Astrocyte (in vitro differentiated cells and primary cell): ENCODE measurements at regions not wholly inside any gene's neighbourhood (a gene's known extent, or its start where the extent isn't known, plus 50 kb on each side); places are given as distances from the start of the nearest gene placed in this dataset.

Experiments used
- DNase-seq: peaks from one replicate; pipeline ENCODE4 v3.0.0-alpha.2; 2010; ENCODE audit warnings: low read depth
- FAIRE-seq: peaks from 2 replicates; lab custom pipeline; 2011; peaks lifted over from hg19 to GRCh38; lab: Jason Lieb, UNC
- H2AFZ ChIP-seq: 2 replicates; pipeline ENCODE4 v1.6.0; 2012; ENCODE audit warnings: low read depth, low read length, inconsistent platforms
- H3K27ac ChIP-seq: 2 replicates; pipeline ENCODE4 v1.5.1; 2011; ENCODE audit warnings: low read depth, low read length, inconsistent platforms
- H3K27me3 ChIP-seq: 2 replicates; pipeline ENCODE4 v1.6.0; 2011; ENCODE audit warnings: low read length, inconsistent platforms; ENCODE audit not compliant: insufficient read depth
- H3K36me3 ChIP-seq: 2 replicates; pipeline ENCODE4 v1.5.1; 2011; ENCODE audit warnings: low read length, inconsistent platforms; ENCODE audit not compliant: insufficient read depth
- H3K4me1 ChIP-seq: 2 replicates; pipeline ENCODE4 v1.5.1; 2011; ENCODE audit warnings: low read length, inconsistent platforms; ENCODE audit not compliant: insufficient read depth
- H3K4me2 ChIP-seq: 2 replicates; pipeline ENCODE4 v1.6.0; 2012; ENCODE audit warnings: low read length, inconsistent platforms
- H3K4me3 ChIP-seq: 2 replicates; pipeline ENCODE4 v1.5.1; 2011; ENCODE audit warnings: low read depth, mild to moderate bottlenecking, low read length, inconsistent platforms; ENCODE audit not compliant: insufficient read depth
- H3K79me2 ChIP-seq: 2 replicates; pipeline ENCODE4 v1.6.0; 2012; ENCODE audit warnings: mild to moderate bottlenecking, low read length, inconsistent platforms; ENCODE audit not compliant: insufficient read depth
- H3K9ac ChIP-seq: 2 replicates; pipeline ENCODE4 v1.6.0; 2012; ENCODE audit warnings: mild to moderate bottlenecking, low read length, inconsistent platforms
- H3K9me3 ChIP-seq: 2 replicates; pipeline ENCODE4 v1.5.1; 2012; ENCODE audit warnings: low read depth, mild to moderate bottlenecking, low read length, inconsistent platforms; ENCODE audit not compliant: insufficient read depth
- H4K20me1 ChIP-seq: 2 replicates; pipeline ENCODE4 v1.6.0; 2012; ENCODE audit warnings: low read length, inconsistent platforms; ENCODE audit not compliant: insufficient read depth
- H3K27ac Mint-ChIP-seq: one replicate; pipeline ENCODE4 v1.8.0; 2021; ENCODE audit warnings: mild to moderate bottlenecking, mixed read lengths; ENCODE audit not compliant: unreplicated experiment
- H3K27me3 Mint-ChIP-seq: one replicate; pipeline ENCODE4 v1.8.0; 2021; ENCODE audit warnings: low read depth, mixed read lengths; ENCODE audit not compliant: unreplicated experiment
- H3K36me3 Mint-ChIP-seq: one replicate; pipeline ENCODE4 v1.8.0; 2021; ENCODE audit warnings: low read depth, mixed read lengths; ENCODE audit not compliant: unreplicated experiment
- H3K4me1 Mint-ChIP-seq: one replicate; pipeline ENCODE4 v1.8.0; 2021; ENCODE audit warnings: low read depth, mixed read lengths; ENCODE audit not compliant: unreplicated experiment
- H3K4me3 Mint-ChIP-seq: one replicate; pipeline ENCODE4 v1.8.0; 2021; ENCODE audit warnings: mild to moderate bottlenecking, moderate library complexity, mixed read lengths; ENCODE audit not compliant: unreplicated experiment
- H3K9me3 Mint-ChIP-seq: one replicate; pipeline ENCODE4 v1.8.0; 2021; ENCODE audit warnings: mild to moderate bottlenecking, mixed read lengths; ENCODE audit not compliant: unreplicated experiment
- CTCF ChIP-seq: IDR thresholded peaks from 2 replicates; pipeline ENCODE4 v1.5.1; 2011; ENCODE audit warnings: low read depth, mild to moderate bottlenecking, inconsistent platforms, low read length, moderate library complexity; ENCODE audit not compliant: insufficient read depth
- EZH2 ChIP-seq: IDR thresholded peaks from 2 replicates; pipeline ENCODE4 v1.6.1; 2012; ENCODE audit warnings: mild to moderate bottlenecking, low read length, inconsistent platforms; ENCODE audit not compliant: insufficient read depth

- H3K36me3 Mint-ChIP-seq: no peaks in the 10 kb centered on the region
Observed at GRCh38 chrX:43510209-43510608, 145.9 kb upstream of the MAOA start.

GRCh38 chrX:43513085-43513484, 143.0 kb upstream of the MAOA start:
- no peak overlapping the region for H3K4me2 ChIP-seq
- Mint-ChIP-seq H3K36me3 (no peaks in the 10 kb centered on the region), H3K4me3 (no peak overlapping the region), H3K27ac (no peak overlapping the region), H3K9me3 (no peaks in the 10 kb centered on the region), H3K4me1 (no peaks in the 10 kb centered on the region), H3K27me3 (peaks cover 4% of the 10 kb centered on the region)
- H3K4me1 ChIP-seq: no peaks in the 10 kb centered on the region
- no peaks in the 10 kb centered on the region for H4K20me1 ChIP-seq
- H3K9me3 ChIP-seq: no peaks in the 10 kb centered on the region
- FAIRE-seq: no peak
- H3K27ac ChIP-seq: no peak overlapping the region
- H3K79me2 ChIP-seq: no peaks in the 10 kb centered on the region
- TF ChIP-seq CTCF: no peak
- no peak for TF ChIP-seq EZH2
- H3K36me3 ChIP-seq: no peaks in the 10 kb centered on the region
- H3K4me3 ChIP-seq: no peak overlapping the region
- H3K27me3 ChIP-seq: no peaks in the 10 kb centered on the region
- no peak overlapping the region for H2AFZ ChIP-seq
- no peak for DNase-seq
- H3K9ac ChIP-seq: no peak overlapping the region

More at GRCh38 chrX:43510209-43510608, 145.9 kb upstream of the MAOA start:
- H3K27me3 ChIP-seq: no peaks in the 10 kb centered on the region
- no peak overlapping the region for H3K27ac ChIP-seq
- Mint-ChIP-seq H3K27ac (no peak overlapping the region), H3K9me3 (no peaks in the 10 kb centered on the region), H3K27me3 (peaks cover 4% of the 10 kb centered on the region), H3K4me1 (peaks cover 3% of the 10 kb centered on the region), H3K4me3 (no peak overlapping the region)
- no peaks in the 10 kb centered on the region for H3K9me3 ChIP-seq
- no peak overlapping the region for H3K4me2 ChIP-seq
- no peak overlapping the region for H3K4me3 ChIP-seq
- DNase-seq: no peak
- H2AFZ ChIP-seq: no peak overlapping the region
- H3K79me2 ChIP-seq: no peaks in the 10 kb centered on the region
- TF ChIP-seq CTCF: no peak
- TF ChIP-seq EZH2: no peak
- no peaks in the 10 kb centered on the region for H3K36me3 ChIP-seq
- H3K4me1 ChIP-seq: no peaks in the 10 kb centered on the region
- H3K9ac ChIP-seq: no peak overlapping the region
- FAIRE-seq: peak; percentile 49
- H4K20me1 ChIP-seq: no peaks in the 10 kb centered on the region

- no peaks in the 10 kb centered on the region for H3K9me3 Mint-ChIP-seq
- H3K4me1 ChIP-seq: no peaks in the 10 kb centered on the region
- no peak overlapping the region for H3K4me3 ChIP-seq
- no peak overlapping the region for H3K4me3 Mint-ChIP-seq
- no peaks in the 10 kb centered on the region for H3K79me2 ChIP-seq
- no peak for DNase-seq
- H3K27ac Mint-ChIP-seq: no peak overlapping the region
- H3K36me3 ChIP-seq: no peaks in the 10 kb centered on the region
- H3K4me1 Mint-ChIP-seq: no peaks in the 10 kb centered on the region
- H3K9ac ChIP-seq: no peak overlapping the region
- H3K9me3 ChIP-seq: no peaks in the 10 kb centered on the region
- H3K36me3 Mint-ChIP-seq: no peaks in the 10 kb centered on the region
- TF ChIP-seq EZH2 (no peak), CTCF (no peak)
- FAIRE-seq: peak; percentile 66
- H3K27ac ChIP-seq: no peak overlapping the region
- H3K27me3 Mint-ChIP-seq: peaks cover 4% of the 10 kb centered on the region
- no peaks in the 10 kb centered on the region for H4K20me1 ChIP-seq
- H3K27me3 ChIP-seq: no peaks in the 10 kb centered on the region
- no peak overlapping the region for H3K4me2 ChIP-seq
- no peak overlapping the region for H2AFZ ChIP-seq
Observed at GRCh38 chrX:43514820-43515219, 141.3 kb upstream of the MAOA start.
